GM19238 (cell line): ENCODE measurements at regions not wholly inside any gene's neighbourhood (a gene's known extent, or its start where the extent isn't known, plus 50 kb on each side); places are given as distances from the start of the nearest gene placed in this dataset.
A peak's percentile ranks its signal among the peaks of the same experiment; 100 is the strongest.

ENCODE experiments used
- DNase-seq: peaks from one replicate; pipeline ENCODE4 v3.0.0; 2011; ENCODE audit warnings: low spot score; ENCODE audit not compliant: insufficient read length

- DNase-seq, result no peak
Measured at GRCh38 chr2:221189431-221190067, 382.6 kb downstream of the EPHA4 start.

DNA sequence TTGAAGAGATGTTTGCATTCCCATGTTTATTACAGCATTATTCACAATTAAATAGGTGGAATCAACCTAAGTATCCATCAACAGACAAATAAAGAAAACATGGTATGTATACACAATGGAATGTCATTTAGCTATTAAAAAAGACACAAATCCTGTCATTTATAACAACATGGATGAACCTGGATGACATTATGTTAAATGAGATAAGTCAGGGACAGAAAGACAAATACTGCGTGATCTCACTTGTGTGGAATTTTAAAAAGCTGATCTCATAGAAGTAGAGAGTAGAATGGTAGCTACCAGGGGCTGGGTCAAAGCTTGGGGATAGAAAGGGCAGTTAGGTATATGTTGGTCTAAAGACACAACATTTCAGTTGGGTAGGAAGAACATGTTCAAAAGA lies 376.3 kb downstream of the EPHA4 start:
- DNase-seq, result no peak

DNA sequence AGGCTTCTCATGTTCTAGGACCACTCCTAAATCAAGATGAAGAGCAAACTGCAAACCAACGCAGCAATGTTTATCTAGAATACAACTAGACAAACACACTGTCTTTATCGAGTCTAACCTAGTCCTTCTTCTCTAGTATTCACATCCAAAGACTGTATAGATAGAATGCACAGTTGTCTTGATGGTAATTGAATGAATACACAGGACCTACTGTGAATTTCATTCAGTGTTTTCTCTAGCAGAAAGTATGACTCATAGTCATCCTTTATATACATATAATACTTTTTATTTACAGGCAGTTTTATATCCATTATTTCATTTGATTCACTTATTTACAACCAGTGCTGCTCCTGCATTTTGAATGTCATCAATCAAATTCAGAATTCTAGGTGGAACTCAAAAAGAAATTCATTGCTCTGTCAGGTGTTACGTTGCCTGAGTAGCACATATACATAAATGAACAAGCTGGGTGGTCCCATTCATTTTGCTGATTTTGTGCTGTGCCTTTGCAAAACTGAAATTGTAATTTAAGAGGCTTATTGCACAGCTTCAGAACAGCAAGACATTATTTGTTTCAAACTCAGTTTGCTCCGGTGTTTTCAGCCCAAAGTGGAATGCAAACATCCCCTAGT lies 374.8 kb downstream of the EPHA4 start:
- no peak for DNase-seq

GRCh38 chr2:221198309-221198708 lies 373.8 kb downstream of the EPHA4 start:
- no peak for DNase-seq

DNA sequence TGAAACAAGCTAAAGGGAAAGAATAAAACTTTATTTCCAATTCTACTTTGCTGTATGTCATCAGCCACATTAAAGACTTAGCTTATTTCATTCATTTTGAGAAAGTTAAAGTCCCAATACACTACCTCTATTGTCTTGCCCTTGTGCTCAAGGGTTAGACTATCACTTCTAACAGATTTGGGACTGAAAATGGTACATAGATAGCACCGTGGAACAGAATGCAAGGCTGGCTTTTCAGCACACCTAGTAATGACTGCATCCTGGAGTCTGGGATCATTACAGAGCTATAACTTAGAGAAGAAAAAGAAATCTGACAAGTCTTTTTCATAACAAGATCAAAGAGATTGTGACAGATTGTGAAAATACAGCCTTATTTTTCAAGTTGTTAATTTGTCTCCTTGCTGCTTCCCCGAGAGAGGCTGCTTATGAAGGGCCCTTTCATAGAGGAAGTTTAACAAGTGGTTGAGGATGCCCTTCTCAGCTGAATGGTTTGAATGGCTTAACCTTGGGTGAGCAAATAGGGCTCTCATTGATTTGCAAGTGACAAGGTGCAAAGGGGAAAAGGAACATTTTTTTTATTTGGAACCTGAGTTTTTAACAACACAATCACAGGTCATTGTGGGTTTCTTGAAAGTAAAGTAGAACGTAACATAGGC lies 371.8 kb downstream of the EPHA4 start:
- no peak for DNase-seq

DNA sequence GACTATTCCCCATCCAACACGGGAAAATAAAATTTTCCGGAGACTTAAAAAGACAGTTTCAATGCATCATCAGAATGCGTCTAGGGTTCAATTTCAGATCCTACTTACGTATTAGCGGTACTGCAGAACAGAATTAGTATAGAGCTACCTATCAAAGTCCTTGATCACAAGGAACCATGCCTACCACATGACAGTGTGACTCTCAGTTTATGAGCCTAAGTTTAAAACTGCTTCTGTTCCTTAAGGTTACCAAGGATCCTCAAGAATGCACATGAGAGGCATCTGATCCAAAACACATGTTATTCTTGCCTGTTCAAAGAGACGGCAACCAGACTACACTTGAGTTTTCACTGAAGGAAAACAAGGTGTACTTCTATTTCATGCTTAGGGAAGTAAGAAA lies 369.7 kb downstream of the EPHA4 start:
- no peak for DNase-seq

GRCh38 chr2:221203125-221203524 lies 369.0 kb downstream of the EPHA4 start:
- DNase-seq, result peak; percentile 11

DNA sequence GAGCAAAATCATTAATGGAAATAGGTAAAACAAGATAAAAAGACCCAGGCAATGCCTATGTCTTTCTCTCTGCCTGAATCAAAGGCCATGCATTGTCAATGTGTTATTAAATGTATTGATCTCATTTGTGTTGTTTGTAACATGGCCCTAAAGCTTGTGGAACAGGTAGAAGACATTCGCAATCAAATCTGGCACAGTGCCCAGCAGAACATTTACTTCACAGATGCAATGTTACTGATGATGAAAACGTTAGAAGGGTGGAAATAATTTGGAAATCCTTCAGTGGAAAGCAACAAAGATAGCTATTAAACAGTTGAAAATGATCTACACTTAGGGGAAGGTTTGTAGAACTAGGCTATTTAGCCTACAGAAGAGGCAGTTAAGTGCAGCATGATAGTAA lies 368.2 kb downstream of the EPHA4 start:
- DNase-seq, result no peak

- no peak for DNase-seq
Measured at GRCh38 chr2:221204699-221205098, 367.4 kb downstream of the EPHA4 start.

DNA sequence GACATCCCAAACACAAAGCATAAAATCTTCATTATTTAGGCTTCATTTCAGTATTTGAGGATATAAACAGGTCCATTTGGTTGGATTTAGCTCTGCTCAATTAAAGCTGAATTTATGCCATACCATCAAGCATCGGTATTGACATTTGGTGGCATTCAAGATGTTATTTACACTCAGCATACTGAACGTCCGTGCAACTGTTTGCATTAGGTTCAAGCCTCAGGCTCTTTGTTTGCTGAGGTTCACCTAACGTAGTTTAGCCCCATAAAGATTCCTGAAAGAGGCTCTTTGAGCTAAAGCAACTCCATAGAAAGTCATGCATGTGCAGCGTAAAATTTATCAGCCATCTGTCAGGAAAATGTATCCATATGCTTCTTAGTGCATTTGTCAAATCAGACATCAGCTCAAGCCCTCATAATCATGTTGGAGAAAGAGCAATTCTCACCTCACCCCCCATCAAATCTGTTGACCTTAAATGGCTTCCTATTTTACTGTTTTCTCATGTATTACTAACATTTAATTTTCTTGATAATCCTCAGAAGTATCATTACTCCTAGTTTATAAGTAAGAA lies 366.9 kb downstream of the EPHA4 start:
- no peak for DNase-seq

DNA sequence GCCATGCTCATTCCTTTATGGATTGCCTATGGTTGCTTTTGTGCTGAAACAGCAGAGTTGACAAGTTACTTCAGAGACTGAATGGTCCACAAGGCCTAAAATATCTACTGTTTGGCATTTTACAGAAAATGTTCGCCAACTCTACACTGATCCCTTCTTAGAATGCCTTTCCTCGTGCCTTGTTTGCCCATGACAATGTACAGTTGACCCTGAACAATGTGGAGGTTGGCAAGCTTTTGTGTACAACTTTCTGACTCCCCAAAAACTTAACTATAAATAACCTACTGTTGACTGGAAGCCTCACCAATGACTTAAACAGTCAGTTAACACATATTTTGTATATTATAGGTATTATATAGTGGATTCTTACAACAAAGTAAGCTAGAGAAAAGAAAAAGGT lies 361.4 kb downstream of the EPHA4 start:
- DNase-seq, result no peak

GRCh38 chr2:221211653-221212052 lies 360.5 kb downstream of the EPHA4 start:
- DNase-seq, result no peak

- DNase-seq, result no peak
Measured at GRCh38 chr2:221212105-221212504, 360.0 kb downstream of the EPHA4 start.

DNA sequence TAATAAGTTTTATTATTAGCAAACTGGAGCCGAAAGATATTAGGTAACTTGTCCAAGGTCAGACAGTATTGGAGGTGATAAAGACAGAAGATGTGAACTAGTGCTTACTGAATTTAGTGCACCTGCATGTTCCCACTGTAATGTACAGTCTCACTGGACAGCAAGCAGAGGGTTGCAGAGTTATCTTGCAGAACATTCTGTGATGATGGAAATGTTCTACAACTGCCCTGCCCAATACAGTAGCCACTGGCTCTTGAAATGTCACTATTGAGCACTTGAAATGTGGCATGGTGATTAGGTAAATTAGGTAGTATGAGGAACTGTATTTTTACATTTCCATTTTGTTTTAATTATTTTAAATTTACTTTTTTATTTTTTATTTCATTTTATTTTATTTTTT lies 356.6 kb downstream of the EPHA4 start:
- DNase-seq, result no peak

- DNase-seq, result no peak
Measured at GRCh38 chr2:221216636-221217035, 355.5 kb downstream of the EPHA4 start.

DNA sequence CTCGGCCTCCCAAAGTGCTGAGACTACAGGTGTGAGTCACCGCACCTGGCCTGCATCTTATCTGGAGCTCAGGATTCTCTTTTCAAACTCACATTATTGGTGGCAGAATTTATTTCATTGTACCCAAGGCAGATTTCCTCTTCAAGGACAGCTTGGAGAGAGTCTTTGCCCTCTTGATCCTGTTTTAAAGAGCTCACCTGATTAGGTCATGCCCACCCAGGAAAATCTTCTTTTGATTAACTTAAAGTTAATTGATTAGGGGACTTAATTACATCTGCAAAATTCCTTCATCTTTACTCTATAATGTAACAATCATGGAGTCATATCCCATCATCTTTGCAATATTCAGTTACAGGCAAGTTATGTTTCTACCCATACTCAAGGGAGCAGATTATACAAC lies 346.4 kb downstream of the EPHA4 start:
- no peak for DNase-seq

- DNase-seq, result no peak
Measured at GRCh38 chr2:221228214-221228769, 343.8 kb downstream of the EPHA4 start.

GRCh38 chr2:221229099-221229498 lies 343.0 kb downstream of the EPHA4 start:
- no peak for DNase-seq

GRCh38 chr2:221231511-221231910 lies 340.6 kb downstream of the EPHA4 start:
- no peak for DNase-seq

DNA sequence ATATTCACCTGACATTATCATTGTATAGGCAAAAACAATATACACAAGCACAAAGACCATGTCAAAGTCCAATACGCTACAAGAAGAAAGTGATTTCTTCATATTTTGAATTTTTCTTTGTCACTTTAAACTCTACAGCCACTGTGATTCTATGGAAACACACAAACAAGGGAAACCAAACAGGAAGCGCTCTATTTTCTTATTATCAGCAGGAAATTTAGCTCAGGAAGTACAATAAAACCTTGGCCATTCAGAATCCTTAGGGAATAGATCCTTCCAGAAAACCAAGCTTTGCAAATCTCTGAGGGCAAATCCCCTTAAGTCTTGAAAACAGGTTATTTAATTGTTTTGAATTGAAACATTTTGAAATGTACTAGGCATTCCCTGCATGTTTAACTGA lies 336.2 kb downstream of the EPHA4 start:
- no peak for DNase-seq

DNA sequence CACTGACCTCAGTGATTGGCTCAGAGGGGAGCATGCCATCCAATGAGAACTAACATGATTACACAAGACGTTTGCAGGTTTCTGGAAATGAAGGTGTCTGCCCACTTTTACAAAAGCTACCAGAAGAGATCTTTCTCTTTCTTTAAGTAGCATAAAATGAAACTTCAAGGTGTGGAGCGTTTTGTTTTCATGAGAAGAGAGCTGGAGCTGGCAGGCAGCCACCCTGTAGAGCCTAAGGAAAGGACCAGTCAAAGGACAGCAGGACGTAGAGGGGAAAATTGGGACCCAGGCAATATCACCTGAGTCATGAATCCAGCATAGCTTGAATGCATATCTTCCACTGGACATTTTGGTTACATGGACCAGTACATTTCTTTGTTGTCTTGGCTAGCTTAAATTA lies 331.0 kb downstream of the EPHA4 start:
- DNase-seq, result no peak

DNA sequence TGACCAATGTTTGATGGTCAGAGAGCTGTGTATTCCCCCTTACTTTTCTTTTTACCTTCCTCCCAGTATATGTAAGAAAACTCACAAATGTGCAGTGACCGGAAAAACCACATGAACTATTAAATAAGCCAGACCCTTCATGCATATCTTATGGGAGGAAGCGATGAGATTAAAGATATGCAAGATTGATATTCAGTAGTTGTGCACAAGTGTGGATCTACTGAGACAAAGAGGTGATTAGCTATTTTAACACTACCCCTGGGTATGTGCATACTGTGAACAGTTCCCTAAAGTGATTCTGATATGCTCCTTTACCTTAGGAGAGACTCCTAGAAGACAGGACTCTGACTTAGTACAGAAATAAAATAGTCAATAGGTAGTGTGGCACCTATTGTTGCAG lies 328.3 kb downstream of the EPHA4 start:
- no peak for DNase-seq
